ENCODE measurements at regions not wholly inside any gene's neighbourhood (a gene's known extent, or its start where the extent isn't known, plus 50 kb on each side); places are given as distances from the start of the nearest gene placed in this dataset.

- Histone ChIP-seq H3K4me1 (no peaks in the 10 kb centered on the region), H3K27ac (no peak overlapping the region), H3K9ac (no peak overlapping the region), H3K27me3 (no peaks in the 10 kb centered on the region), H2AFZ (replicated peaks) (no peak overlapping the region), H3K79me2 (ENCODE audit: low read depth) (no peaks in the 10 kb centered on the region), H3F3A (ENCODE audit: low read depth) (no peaks in the 10 kb centered on the region), H4K20me1 (ENCODE audit: low read depth) (no peaks in the 10 kb centered on the region), H3K36me3 (no peaks in the 10 kb centered on the region), H3K4me2 (no peak overlapping the region), H3K4me3 (no peak overlapping the region), H3K9me3 (ENCODE audit: low read depth) (no peaks in the 10 kb centered on the region)
- TF ChIP-seq EZH2 (IDR thresholded peaks at IDR 0.05) (no peak), EZH2phosphoT487 (IDR thresholded peaks at IDR 0.05) (no peak), CTCF (IDR thresholded peaks at IDR 0.05) (no peak)
- Mint-ChIP-seq H3K4me1 (peaks cover 3% of the 10 kb centered on the region), H3K27me3 (ENCODE audit: insufficient read depth, low read depth) (peaks cover 8% of the 10 kb centered on the region), H3K36me3 (no peaks in the 10 kb centered on the region), H3K9me3 (peaks cover 8% of the 10 kb centered on the region), H3K4me3 (no peak overlapping the region), H3K27ac (peak overlapping the region; percentile 76)
- DNase-seq (ENCODE audit: low spot score), result no peak
Observed at GRCh38 chr21:41622831-41623548, 115.0 kb upstream of the TMPRSS2 start.

- no peaks in the 10 kb centered on the region for H3K36me3 Mint-ChIP-seq
- no peak overlapping the region for H3K9ac ChIP-seq
- H4K20me1 ChIP-seq (ENCODE audit: low read depth), result no peaks in the 10 kb centered on the region
- H3K4me3 Mint-ChIP-seq, result no peak overlapping the region
- H3K4me1 Mint-ChIP-seq, result peaks cover 3% of the 10 kb centered on the region
- H3F3A ChIP-seq (ENCODE audit: low read depth), result no peaks in the 10 kb centered on the region
- H3K4me3 ChIP-seq, result no peak overlapping the region
- no peaks in the 10 kb centered on the region for H3K4me1 ChIP-seq
- DNase-seq (ENCODE audit: low spot score), result no peak
- H3K27me3 ChIP-seq, result no peaks in the 10 kb centered on the region
- H3K79me2 ChIP-seq (ENCODE audit: low read depth), result no peaks in the 10 kb centered on the region
- H3K27me3 Mint-ChIP-seq (ENCODE audit: insufficient read depth, low read depth), result peaks cover 8% of the 10 kb centered on the region
- H3K27ac Mint-ChIP-seq, result no peak overlapping the region
- no peaks in the 10 kb centered on the region for H3K36me3 ChIP-seq
- no peak overlapping the region for H2AFZ ChIP-seq (replicated peaks)
- H3K27ac ChIP-seq, result no peak overlapping the region
- no peak for TF ChIP-seq CTCF (IDR thresholded peaks at IDR 0.05)
- H3K9me3 ChIP-seq (ENCODE audit: low read depth), result no peaks in the 10 kb centered on the region
- H3K9me3 Mint-ChIP-seq, result peaks cover 6% of the 10 kb centered on the region
- no peak overlapping the region for H3K4me2 ChIP-seq
Observed at GRCh38 chr21:41622201-41622600, 114.2 kb upstream of the TMPRSS2 start.

- no peak overlapping the region for H3K4me3 Mint-ChIP-seq
- H3K4me1 ChIP-seq, result no peaks in the 10 kb centered on the region
- peaks cover 6% of the 10 kb centered on the region for H3K9me3 Mint-ChIP-seq
- TF ChIP-seq EZH2phosphoT487 (IDR thresholded peaks at IDR 0.05), result no peak
- TF ChIP-seq EZH2 (IDR thresholded peaks at IDR 0.05), result no peak
- no peak for TF ChIP-seq CTCF (IDR thresholded peaks at IDR 0.05)
- no peak overlapping the region for H3K27ac Mint-ChIP-seq
- no peaks in the 10 kb centered on the region for H3K27me3 ChIP-seq
- peaks cover 8% of the 10 kb centered on the region for H3K27me3 Mint-ChIP-seq (ENCODE audit: insufficient read depth, low read depth)
- DNase-seq (ENCODE audit: low spot score), result no peak
- H3K9ac ChIP-seq, result no peak overlapping the region
- no peaks in the 10 kb centered on the region for H3K36me3 Mint-ChIP-seq
- no peaks in the 10 kb centered on the region for H3K36me3 ChIP-seq
- no peaks in the 10 kb centered on the region for H3K79me2 ChIP-seq (ENCODE audit: low read depth)
- no peaks in the 10 kb centered on the region for H4K20me1 ChIP-seq (ENCODE audit: low read depth)
- H3K27ac ChIP-seq, result no peak overlapping the region
- peaks cover 3% of the 10 kb centered on the region for H3K4me1 Mint-ChIP-seq
- no peaks in the 10 kb centered on the region for H3F3A ChIP-seq (ENCODE audit: low read depth)
- H3K4me3 ChIP-seq, result no peak overlapping the region
- H3K9me3 ChIP-seq (ENCODE audit: low read depth), result no peaks in the 10 kb centered on the region
- H3K4me2 ChIP-seq, result no peak overlapping the region
- H2AFZ ChIP-seq (replicated peaks), result no peak overlapping the region
Observed at GRCh38 chr21:41621513-41621912, 113.6 kb upstream of the TMPRSS2 start.

All from neural progenitor cell (in vitro differentiated cells).